Lower leg skin (tissue), 3 donors: ENCODE measurements at regions not wholly inside any gene's neighbourhood (a gene's known extent, or its start where the extent isn't known, plus 50 kb on each side); places are given as distances from the start of the nearest gene placed in this dataset.

Experiments used
- CTCF ChIP-seq, 3 donors: fragments of 450-650 bp; IDR thresholded peaks; one replicate each; pipeline ENCODE4 v1.5.1; 2016; ENCODE audit warnings: antibody characterized with exemption in 3 of 3, mild to moderate bottlenecking in 3 of 3, moderate library complexity in 2 of 3
- POLR2A ChIP-seq, 2 donors: fragments of 450-650 bp; IDR thresholded peaks; one replicate each; pipeline ENCODE4 v1.6.1; 2016 to 2017; ENCODE audit warnings: antibody characterized with exemption in 2 of 2, mild to moderate bottlenecking in 1 of 2, moderate library complexity in 1 of 2

GRCh38 chr4:72991873-72992272 lies 77.6 kb downstream of the COX18 start:
- TF ChIP-seq POLR2A (IDR thresholded peaks at IDR 0.05) (no peak), CTCF (IDR thresholded peaks at IDR 0.05) (no peak)
